B cell (primary cell): ENCODE measurements at regions not wholly inside any gene's neighbourhood (a gene's known extent, or its start where the extent isn't known, plus 50 kb on each side); places are given as distances from the start of the nearest gene placed in this dataset.

ENCODE experiments used
- ATAC-seq: fragments of 200-7000 bp; cut with Tn5 transposase; one replicate; pipeline ENCODE4 v1.10.0; 2021; ENCODE audit warnings: low read depth, mild to moderate bottlenecking, moderate number of reproducible peaks, moderate library complexity
- CTCF ChIA-PET: fragments of 350-600 bp; sonication (Branson Sonifier 250); formaldehyde crosslinking; loops from one replicate; lab custom pipeline; 2021; ENCODE audit warnings: antibody characterized with exemption, inconsistent platforms; lab: Charles Lee
- POLR2A ChIA-PET: fragments of 350-600 bp; sonication (Branson Sonifier 250); formaldehyde crosslinking; loops from one replicate; lab custom pipeline; 2021; ENCODE audit warnings: antibody characterized with exemption; lab: Charles Lee
- DNase-seq: peaks from one replicate; pipeline ENCODE4 v3.0.0; 2013
- H2AFZ ChIP-seq: 2 replicates; pipeline ENCODE4 v1.6.1; 2012; ENCODE audit warnings: mild to moderate bottlenecking, low read depth, low read length; ENCODE audit not compliant: insufficient read depth, poor library complexity, severe bottlenecking
- H3K27ac ChIP-seq, 2 donors: 1 replicate in 1 of 2; 2 replicates in 1 of 2; pipeline ENCODE4 v1.5.1; 2012 to 2013; ENCODE audit warnings: low read length in 2 of 2, mild to moderate bottlenecking in 2 of 2, moderate library complexity in 1 of 2
- H3K27me3 ChIP-seq, 4 experiments: fragments of 200-600 bp in 1 of 4; sonication (generic) in 1 of 4; replicated peaks in 1 of 4; 1 replicate in 2 of 4; 2 replicates in 2 of 4; pipeline versions ENCODE4 v1.6.1 to v1.7.0; 2013 to 2016; ENCODE audit warnings: low read length in 3 of 4, mild to moderate bottlenecking in 2 of 4, mixed read lengths in 1 of 4, moderate library complexity in 1 of 4; ENCODE audit not compliant: insufficient read depth in 4 of 4, control insufficient read depth in 3 of 4; ENCODE audit errors: control extremely low read depth in 1 of 4
- H3K36me3 ChIP-seq, 2 experiments: replicated peaks in 1 of 2; 1 replicate in 1 of 2; 2 replicates in 1 of 2; pipeline versions ENCODE4 v1.6.1 to v1.7.1; 2013; ENCODE audit warnings: low read length in 1 of 2; ENCODE audit not compliant: insufficient read depth in 2 of 2, control insufficient read depth in 1 of 2; ENCODE audit errors: control extremely low read depth in 1 of 2, extremely low read depth in 1 of 2
- H3K4me1 ChIP-seq, 2 donors: fragments of 200-600 bp in 1 of 2; sonication (generic) in 1 of 2; 1 replicate in 1 of 2; 2 replicates in 1 of 2; pipeline versions ENCODE4 v1.5.1 to v1.6.1; 2013 to 2017; ENCODE audit warnings: low read length in 2 of 2; ENCODE audit not compliant: control insufficient read depth in 2 of 2, insufficient read depth in 2 of 2
- H3K4me2 ChIP-seq: replicated peaks from 2 replicates; pipeline ENCODE3; 2012; ENCODE audit warnings: mild to moderate bottlenecking, low read depth, low read length; ENCODE audit not compliant: poor library complexity, severe bottlenecking
- H3K4me3 ChIP-seq, 5 experiments: fragments of 200-600 bp in 1 of 5; sonication (generic) in 1 of 5; 1 replicate in 3 of 5; 2 replicates in 2 of 5; pipeline versions ENCODE4 v1.5.1 to v1.7.0; 2011 to 2016; ENCODE audit warnings: low read length in 4 of 5, mild to moderate bottlenecking in 4 of 5, low read depth in 2 of 5, control low read depth in 1 of 5, moderate library complexity in 1 of 5; ENCODE audit not compliant: insufficient read depth in 1 of 5; ENCODE audit errors: control extremely low read depth in 1 of 5, extremely low read depth in 1 of 5
- H3K79me2 ChIP-seq: fragments of 200-600 bp; sonication (generic); one replicate; pipeline ENCODE4 v1.6.0; 2016; ENCODE audit warnings: low read length; ENCODE audit not compliant: control insufficient read depth, insufficient read depth
- H3K9ac ChIP-seq: fragments of 200-600 bp; sonication (generic); 2 replicates; pipeline ENCODE4 v1.6.1; 2017; ENCODE audit warnings: mild to moderate bottlenecking, low read length, moderate library complexity
- H3K9me3 ChIP-seq, 3 donors: one replicate each; pipeline versions ENCODE4 v1.6.1 to v1.7.1; 2013; ENCODE audit warnings: low read length in 2 of 3; ENCODE audit not compliant: control insufficient read depth in 2 of 3, insufficient read depth in 1 of 3; ENCODE audit errors: control extremely low read depth in 1 of 3
- H4K20me1 ChIP-seq: 2 replicates; pipeline ENCODE4 v1.6.0; 2012; ENCODE audit warnings: mild to moderate bottlenecking, low read length; ENCODE audit not compliant: insufficient read depth, control insufficient read depth, poor library complexity, severe bottlenecking
- H3K27ac Mint-ChIP-seq: one replicate; pipeline ENCODE4 v1.8.0; 2021; ENCODE audit warnings: mixed read lengths
- H3K27me3 Mint-ChIP-seq: one replicate; pipeline ENCODE4 v1.8.0; 2021; ENCODE audit warnings: mixed read lengths
- H3K4me1 Mint-ChIP-seq: one replicate; pipeline ENCODE4 v1.8.0; 2021; ENCODE audit warnings: mixed read lengths
- H3K4me3 Mint-ChIP-seq: one replicate; pipeline ENCODE4 v1.8.0; 2021; ENCODE audit warnings: mixed read lengths
- H3K9me3 Mint-ChIP-seq: one replicate; pipeline ENCODE4 v1.8.0; 2022; ENCODE audit warnings: mixed read lengths; ENCODE audit not compliant: insufficient read depth
- CTCF ChIP-seq: fragments of 200-600 bp; IDR thresholded peaks from one replicate; pipeline ENCODE4 v1.8.0; 2022; ENCODE audit warnings: antibody characterized with exemption, mild to moderate bottlenecking
- EZH2 ChIP-seq: IDR thresholded peaks from 2 replicates; pipeline ENCODE4 v1.6.1; 2012; ENCODE audit warnings: borderline replicate concordance, low read depth, mild to moderate bottlenecking, moderate library complexity, low read length; ENCODE audit not compliant: insufficient read depth, poor library complexity, severe bottlenecking
- WGBS: methylation state at CpG from one replicate; pipeline ENCODE4 v1.1.5; 2013; ENCODE audit warnings: missing lambda C conversion rate; ENCODE audit not compliant: insufficient coverage; 5-methylcytosine and 5-hydroxymethylcytosine counted together
- intact Hi-C: fragments of 100-400 bp; cut with micrococcal nuclease; formaldehyde crosslinking; loops from one replicate; pipeline ENCODE4 v1.10.0; 2022

- Mint-ChIP-seq H3K27me3 (peaks cover 13% of the 10 kb centered on the region), H3K27ac (no peak overlapping the region), H3K4me3 (no peak overlapping the region), H3K9me3 (no peaks in the 10 kb centered on the region), H3K4me1 (no peaks in the 10 kb centered on the region)
- intact Hi-C loops: no loop called here
- H2AFZ ChIP-seq: no peak overlapping the region
- no peak overlapping the region for H3K4me2 ChIP-seq
- DNase-seq: no peak
- H3K4me1 ChIP-seq: no peaks in the 10 kb centered on the region
- CTCF ChIA-PET: no interaction called here
- no peaks in the 10 kb centered on the region for H3K79me2 ChIP-seq
- no peak overlapping the region for H3K4me3 ChIP-seq
- H3K27me3 ChIP-seq: peaks cover 0 to 2% (median 0%) of the 10 kb centered on the region in 4 experiments
- H3K9me3 ChIP-seq: peaks cover 0 to under 1% (median 0%) of the 10 kb centered on the region in 3 donors
- no peak overlapping the region for H3K27ac ChIP-seq
- ATAC-seq: no peak
- no peak overlapping the region for H3K9ac ChIP-seq
- TF ChIP-seq CTCF: no peak
- TF ChIP-seq EZH2: no peak
- POLR2A ChIA-PET: no interaction called here
- 90% methylated on average over 3 of the region's 5 CpGs for WGBS
- H3K36me3 ChIP-seq: no peaks in the 10 kb centered on the region
- no peaks in the 10 kb centered on the region for H4K20me1 ChIP-seq
These were observed 706.9 kb upstream of the ID2 start for GRCh38 chr2:7974936-7975335.

- H3K27me3 ChIP-seq: peaks cover 0 to 2% (median 0%) of the 10 kb centered on the region in 4 experiments
- ChIA-PET CTCF (no interaction called here), POLR2A (no interaction called here)
- Mint-ChIP-seq H3K4me3 (no peak overlapping the region), H3K27me3 (peaks cover 13% of the 10 kb centered on the region), H3K27ac (no peak overlapping the region), H3K4me1 (no peaks in the 10 kb centered on the region), H3K9me3 (no peaks in the 10 kb centered on the region)
- intact Hi-C loops: no loop called here
- no peak for TF ChIP-seq EZH2
- TF ChIP-seq CTCF: no peak
- DNase-seq: no peak
- H3K36me3 ChIP-seq: no peaks in the 10 kb centered on the region
- no peaks in the 10 kb centered on the region for H3K4me1 ChIP-seq
- H4K20me1 ChIP-seq: no peaks in the 10 kb centered on the region
- H3K27ac ChIP-seq: no peak overlapping the region
- peaks cover 0 to 3% (median 0%) of the 10 kb centered on the region in 3 donors for H3K9me3 ChIP-seq
- no peak for ATAC-seq
- WGBS: no CpG with 5 or more reads among the region's 7 CpGs
- H3K4me2 ChIP-seq: no peak overlapping the region
- no peaks in the 10 kb centered on the region for H3K79me2 ChIP-seq
- H3K4me3 ChIP-seq: no peak overlapping the region
- no peak overlapping the region for H2AFZ ChIP-seq
- no peak overlapping the region for H3K9ac ChIP-seq
These were observed 705.6 kb upstream of the ID2 start for GRCh38 chr2:7976206-7976605.
